ENCODE measurements at regions not wholly inside any gene's neighbourhood (a gene's known extent, or its start where the extent isn't known, plus 50 kb on each side); places are given as distances from the start of the nearest gene placed in this dataset.

DNA sequence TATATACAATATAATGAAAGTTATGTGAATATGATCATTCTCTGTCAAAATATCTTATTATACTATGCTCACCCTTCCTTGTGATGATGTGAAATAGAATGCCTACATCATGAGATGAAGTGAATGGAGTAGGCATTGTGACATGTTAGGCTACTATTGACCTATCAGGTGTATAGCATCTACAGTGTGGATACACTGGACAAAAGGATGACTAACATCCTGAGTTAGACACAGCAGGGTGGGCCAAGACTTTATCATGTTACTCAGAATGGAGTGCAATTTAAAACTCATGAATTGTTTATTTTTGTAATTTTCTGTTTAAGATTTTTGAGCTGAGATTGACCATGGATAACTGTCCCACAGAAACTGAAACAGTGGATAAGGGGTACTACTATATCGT lies 53.4 kb upstream of the NAV3 start:
- Histone ChIP-seq H3K4me3 (no peak overlapping the region), H3K36me3 (replicated peaks in 1 of 2) (no peaks in the 10 kb centered on the region), H3K27ac (no peak overlapping the region), H3K4me1 (replicated peaks in 1 of 2) (no peaks in the 10 kb centered on the region), H3K27me3 (no peaks in the 10 kb centered on the region), H3K9me3 (replicated peaks in 1 of 3) (no peaks in the 10 kb centered on the region)
- no peak for TF ChIP-seq POLR2A (IDR thresholded peaks at IDR 0.05)
- TF ChIP-seq, protein P1, sequence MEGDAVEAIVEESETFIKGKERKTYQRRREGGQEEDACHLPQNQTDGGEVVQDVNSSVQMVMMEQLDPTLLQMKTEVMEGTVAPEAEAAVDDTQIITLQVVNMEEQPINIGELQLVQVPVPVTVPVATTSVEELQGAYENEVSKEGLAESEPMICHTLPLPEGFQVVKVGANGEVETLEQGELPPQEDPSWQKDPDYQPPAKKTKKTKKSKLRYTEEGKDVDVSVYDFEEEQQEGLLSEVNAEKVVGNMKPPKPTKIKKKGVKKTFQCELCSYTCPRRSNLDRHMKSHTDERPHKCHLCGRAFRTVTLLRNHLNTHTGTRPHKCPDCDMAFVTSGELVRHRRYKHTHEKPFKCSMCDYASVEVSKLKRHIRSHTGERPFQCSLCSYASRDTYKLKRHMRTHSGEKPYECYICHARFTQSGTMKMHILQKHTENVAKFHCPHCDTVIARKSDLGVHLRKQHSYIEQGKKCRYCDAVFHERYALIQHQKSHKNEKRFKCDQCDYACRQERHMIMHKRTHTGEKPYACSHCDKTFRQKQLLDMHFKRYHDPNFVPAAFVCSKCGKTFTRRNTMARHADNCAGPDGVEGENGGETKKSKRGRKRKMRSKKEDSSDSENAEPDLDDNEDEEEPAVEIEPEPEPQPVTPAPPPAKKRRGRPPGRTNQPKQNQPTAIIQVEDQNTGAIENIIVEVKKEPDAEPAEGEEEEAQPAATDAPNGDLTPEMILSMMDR (IDR thresholded peaks at IDR 0.05) = no peak
- 93 to 100% (median 96%) methylated on average over 1 of the region's 1 CpG for WGBS, 4 donors
- no peak for DNase-seq
- intact Hi-C loops (cut with DNase I) = no loop called here

DNA sequence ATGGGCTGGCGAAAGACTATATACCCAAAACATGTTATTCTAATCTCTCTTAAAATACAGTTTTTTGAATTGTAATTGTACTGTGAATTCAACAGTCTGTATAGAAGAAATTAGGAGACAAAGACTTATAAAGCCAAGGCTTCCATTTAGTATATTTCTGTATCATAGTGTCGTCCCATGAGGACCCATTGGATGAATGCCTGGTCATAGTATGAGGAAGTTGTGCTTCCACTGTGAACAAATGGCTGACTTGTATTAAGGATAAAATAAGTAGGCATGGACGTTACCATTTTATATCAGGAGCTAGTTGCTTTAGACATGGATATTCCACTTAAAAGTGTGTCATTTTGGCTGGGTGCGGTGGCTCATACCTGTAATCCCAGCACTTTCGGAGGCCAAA lies 55.9 kb upstream of the NAV3 start:
- Histone ChIP-seq H3K9me3 (replicated peaks in 1 of 3) (no peaks in the 10 kb centered on the region), H3K4me1 (replicated peaks in 1 of 2) (no peaks in the 10 kb centered on the region), H3K27me3 (no peaks in the 10 kb centered on the region), H3K36me3 (replicated peaks in 1 of 2) (no peaks in the 10 kb centered on the region), H3K4me3 (no peak overlapping the region), H3K27ac (no peak overlapping the region)
- no peak for DNase-seq
- 77 to 91% (median 87%) methylated on average over 5 of the region's 5 CpGs for WGBS, 4 donors
- TF ChIP-seq, protein P1 (IDR thresholded peaks at IDR 0.05) = no peak
- no peak for TF ChIP-seq POLR2A (IDR thresholded peaks at IDR 0.05)
- intact Hi-C loops (cut with DNase I) = no loop called here

DNA sequence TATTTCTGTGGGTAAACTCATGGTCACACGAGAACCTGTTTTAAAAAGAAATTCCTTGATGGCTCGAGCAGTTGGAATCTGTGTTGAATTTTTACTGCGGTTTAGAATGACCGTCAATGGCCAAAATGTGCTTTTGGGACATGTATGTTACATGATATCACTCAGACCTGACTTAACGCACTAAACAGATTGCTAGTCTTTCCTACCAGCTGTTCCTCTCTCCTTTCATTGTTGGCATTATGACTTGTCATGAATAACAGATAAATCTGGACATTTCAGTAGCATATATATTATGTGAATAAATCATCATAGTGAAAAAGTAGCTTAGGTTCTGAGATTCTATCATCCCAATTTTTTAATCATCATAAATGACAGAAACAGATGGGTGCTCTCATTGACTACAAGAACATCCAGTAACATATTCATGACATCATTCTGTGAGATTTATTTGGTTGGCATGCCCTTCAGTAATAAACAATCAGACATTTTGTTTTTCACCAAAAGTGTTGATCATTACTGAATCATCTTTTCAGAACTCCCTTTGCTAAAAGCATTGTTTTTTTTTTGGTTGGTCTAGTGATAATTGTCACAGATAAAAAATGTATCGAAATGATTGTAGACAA lies 57.9 kb upstream of the NAV3 start:
- H3K36me3 ChIP-seq (replicated peaks in 1 of 2) = no peaks in the 10 kb centered on the region
- no peak for DNase-seq
- H3K4me3 ChIP-seq = no peak overlapping the region
- intact Hi-C loops (cut with DNase I) = no loop called here
- peaks cover 0 to 4% (median 0%) of the 10 kb centered on the region in 3 donors for H3K9me3 ChIP-seq (replicated peaks in 1 of 3)
- WGBS, 4 donors = 90 to 94% (median 91%) methylated on average over 6 of the region's 6 CpGs
- no peak for TF ChIP-seq POLR2A (IDR thresholded peaks at IDR 0.05)
- TF ChIP-seq, protein P1 (IDR thresholded peaks at IDR 0.05) = no peak
- H3K4me1 ChIP-seq (replicated peaks in 1 of 2) = no peaks in the 10 kb centered on the region
- no peak overlapping the region for H3K27ac ChIP-seq
- H3K27me3 ChIP-seq = no peaks in the 10 kb centered on the region

DNA sequence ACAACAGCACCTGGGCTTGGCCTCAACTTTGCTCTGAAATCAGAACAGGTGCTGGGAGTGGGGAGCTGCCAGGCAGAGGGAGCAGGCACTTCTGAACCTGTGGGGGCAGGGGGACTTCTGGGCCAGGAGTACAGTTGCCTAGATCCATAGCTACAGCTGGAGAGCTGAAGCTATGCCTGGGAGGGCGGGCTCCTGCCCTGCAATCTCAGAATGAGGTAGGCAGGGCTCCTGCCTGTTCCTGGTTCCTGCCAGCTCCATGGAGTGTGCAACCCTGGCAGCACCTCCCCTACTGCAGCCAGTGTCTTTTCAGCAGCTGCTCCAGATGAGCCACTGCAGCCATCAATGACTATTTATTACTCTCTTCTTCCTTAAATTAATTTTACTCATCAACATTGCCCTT lies 62.1 kb upstream of the NAV3 start:
- intact Hi-C loops (cut with DNase I) = no loop called here
- WGBS, 4 donors = 88 to 100% (median 97%) methylated on average over 1 of the region's 1 CpG
- H3K36me3 ChIP-seq (replicated peaks in 1 of 2) = no peaks in the 10 kb centered on the region
- TF ChIP-seq, protein P1 (IDR thresholded peaks at IDR 0.05) = no peak
- no peak for TF ChIP-seq POLR2A (IDR thresholded peaks at IDR 0.05)
- DNase-seq = no peak
- H3K4me1 ChIP-seq (replicated peaks in 1 of 2) = peaks cover 0 to 12% of the 10 kb centered on the region in 2 donors
- no peak overlapping the region for H3K4me3 ChIP-seq
- H3K27me3 ChIP-seq = no peaks in the 10 kb centered on the region
- H3K9me3 ChIP-seq (replicated peaks in 1 of 3) = peaks cover 0 to 4% (median 0%) of the 10 kb centered on the region in 3 donors
- no peak overlapping the region for H3K27ac ChIP-seq

Measured in adrenal gland (tissue), 9 donors.